ENCODE measurements at regions not wholly inside any gene's neighbourhood (a gene's known extent, or its start where the extent isn't known, plus 50 kb on each side); places are given as distances from the start of the nearest gene placed in this dataset.

DNA sequence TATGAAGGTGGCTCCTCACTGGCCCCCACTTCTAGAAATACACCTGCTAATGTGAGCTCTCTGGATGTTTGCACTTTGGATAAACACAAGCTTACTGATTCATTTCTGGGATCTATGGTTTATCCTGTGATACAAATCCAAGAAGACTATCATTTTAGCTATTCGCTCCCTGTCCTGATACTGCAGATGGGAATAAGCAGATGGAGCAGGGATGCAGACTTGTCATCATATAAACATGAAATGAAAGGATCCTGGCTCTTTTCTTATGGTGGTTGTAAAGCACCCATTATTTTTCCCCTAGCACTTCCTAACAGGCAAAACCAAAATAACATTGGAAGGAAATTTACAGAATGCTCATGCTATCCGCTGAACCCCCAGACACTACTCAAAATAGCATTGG lies 162.9 kb upstream of the NOCT start:
- TF ChIP-seq, protein P1, sequence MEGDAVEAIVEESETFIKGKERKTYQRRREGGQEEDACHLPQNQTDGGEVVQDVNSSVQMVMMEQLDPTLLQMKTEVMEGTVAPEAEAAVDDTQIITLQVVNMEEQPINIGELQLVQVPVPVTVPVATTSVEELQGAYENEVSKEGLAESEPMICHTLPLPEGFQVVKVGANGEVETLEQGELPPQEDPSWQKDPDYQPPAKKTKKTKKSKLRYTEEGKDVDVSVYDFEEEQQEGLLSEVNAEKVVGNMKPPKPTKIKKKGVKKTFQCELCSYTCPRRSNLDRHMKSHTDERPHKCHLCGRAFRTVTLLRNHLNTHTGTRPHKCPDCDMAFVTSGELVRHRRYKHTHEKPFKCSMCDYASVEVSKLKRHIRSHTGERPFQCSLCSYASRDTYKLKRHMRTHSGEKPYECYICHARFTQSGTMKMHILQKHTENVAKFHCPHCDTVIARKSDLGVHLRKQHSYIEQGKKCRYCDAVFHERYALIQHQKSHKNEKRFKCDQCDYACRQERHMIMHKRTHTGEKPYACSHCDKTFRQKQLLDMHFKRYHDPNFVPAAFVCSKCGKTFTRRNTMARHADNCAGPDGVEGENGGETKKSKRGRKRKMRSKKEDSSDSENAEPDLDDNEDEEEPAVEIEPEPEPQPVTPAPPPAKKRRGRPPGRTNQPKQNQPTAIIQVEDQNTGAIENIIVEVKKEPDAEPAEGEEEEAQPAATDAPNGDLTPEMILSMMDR (IDR thresholded peaks at IDR 0.05): no peak
- TF ChIP-seq POLR2AphosphoS5 (IDR thresholded peaks at IDR 0.05): no peak
